Neural cell (in vitro differentiated cells): ENCODE measurements at regions not wholly inside any gene's neighbourhood (a gene's known extent, or its start where the extent isn't known, plus 50 kb on each side); places are given as distances from the start of the nearest gene placed in this dataset.

Source experiments
- H2AFZ ChIP-seq: fragments of 200-600, 300-800 bp; sonication (generic), shearing (Covaris generic); 2 replicates; pipeline ENCODE4 v1.6.0; 2014; ENCODE audit warnings: low read depth, mild to moderate bottlenecking, antibody characterized with exemption, low read length, moderate library complexity
- H3F3A ChIP-seq: fragments of 200-600 bp; shearing (Covaris generic); 2 replicates; pipeline ENCODE4 v1.6.1; 2016; ENCODE audit warnings: mild to moderate bottlenecking, moderate library complexity, mixed read lengths, antibody characterized with exemption, low read length; ENCODE audit not compliant: insufficient read depth, poor library complexity, severe bottlenecking
- H3K27ac ChIP-seq: fragments of 200-600, 300-800 bp; sonication (generic), shearing (Covaris generic); 2 replicates; pipeline ENCODE4 v1.5.1; 2014; ENCODE audit warnings: mild to moderate bottlenecking, low read length, moderate library complexity
- H3K27me3 ChIP-seq: fragments of 300-800, 200-600 bp; sonication (generic), shearing (Covaris generic); 2 replicates; pipeline ENCODE4 v1.6.0; 2014; ENCODE audit warnings: mild to moderate bottlenecking, low read depth, low read length, moderate library complexity; ENCODE audit not compliant: insufficient read depth
- H3K36me3 ChIP-seq: fragments of 300-800, 200-600 bp; sonication (generic), shearing (Covaris generic); 2 replicates; pipeline ENCODE4 v1.5.1; 2014; ENCODE audit warnings: mild to moderate bottlenecking, antibody characterized with exemption, low read length, moderate library complexity; ENCODE audit not compliant: insufficient read depth
- H3K4me2 ChIP-seq: fragments of 300-800, 200-600 bp; sonication (generic), shearing (Covaris generic); 2 replicates; pipeline ENCODE4 v1.6.0; 2014; ENCODE audit warnings: mild to moderate bottlenecking, low read length
- H3K4me3 ChIP-seq: fragments of 300-800, 200-600 bp; sonication (generic), shearing (Covaris generic); 2 replicates; pipeline ENCODE4 v1.5.1; 2014; ENCODE audit warnings: mild to moderate bottlenecking, low read length, moderate library complexity
- H3K79me2 ChIP-seq: fragments of 200-600 bp; shearing (Covaris generic); replicated peaks from 2 replicates; pipeline ENCODE4 v1.6.0; 2014; ENCODE audit warnings: mild to moderate bottlenecking, low read length, moderate library complexity; ENCODE audit not compliant: insufficient read depth
- H3K9ac ChIP-seq: fragments of 300-800, 200-600 bp; sonication (generic), shearing (Covaris generic); 2 replicates; pipeline ENCODE4 v1.6.1; 2016; ENCODE audit warnings: mild to moderate bottlenecking, low read length, mixed read lengths
- H3K9me2 ChIP-seq: fragments of 200-600 bp; shearing (Covaris generic); 2 replicates; pipeline ENCODE4 v1.6.1; 2016; ENCODE audit warnings: mild to moderate bottlenecking, low read length, mixed read lengths; ENCODE audit not compliant: insufficient read depth
- H3K9me3 ChIP-seq: fragments of 200-600, 300-800 bp; sonication (generic), shearing (Covaris generic); 2 replicates; pipeline ENCODE4 v1.6.1; 2016; ENCODE audit warnings: mild to moderate bottlenecking, mixed run types, low read length, moderate library complexity, mixed read lengths
- H4K20me1 ChIP-seq: fragments of 200-600 bp; shearing (Covaris generic); 2 replicates; pipeline ENCODE4 v1.6.1; 2016; ENCODE audit warnings: mild to moderate bottlenecking, mixed run types; ENCODE audit not compliant: insufficient read depth
- CTCF ChIP-seq: fragments of 450-650 bp; IDR thresholded peaks from 2 replicates; pipeline ENCODE4 v1.5.1; 2014; ENCODE audit warnings: antibody characterized with exemption, mild to moderate bottlenecking, moderate library complexity; ENCODE audit not compliant: poor library complexity, severe bottlenecking
- EP300 ChIP-seq: fragments of 450-650 bp; conservative IDR thresholded peaks from 2 replicates; pipeline ENCODE4 v1.6.1; 2014; ENCODE audit warnings: antibody characterized with exemption, mild to moderate bottlenecking, moderate library complexity; ENCODE audit not compliant: poor library complexity, severe bottlenecking
- EZH2 ChIP-seq: fragments of 200-600, 300-800 bp; shearing (Covaris generic), sonication (generic); IDR thresholded peaks from 2 replicates; pipeline ENCODE4 v1.6.1; 2014; ENCODE audit warnings: antibody characterized with exemption, low read length, borderline replicate concordance, mild to moderate bottlenecking; ENCODE audit not compliant: insufficient read depth, poor library complexity, severe bottlenecking
- MXI1 ChIP-seq: fragments of 450-650 bp; conservative IDR thresholded peaks from 2 replicates; pipeline ENCODE4 v1.6.1; 2014; ENCODE audit warnings: antibody characterized with exemption, mild to moderate bottlenecking; ENCODE audit not compliant: poor library complexity, severe bottlenecking
- RAD21 ChIP-seq: fragments of 450-650 bp; conservative IDR thresholded peaks from 2 replicates; pipeline ENCODE4 v1.6.1; 2014; ENCODE audit warnings: antibody characterized with exemption, mild to moderate bottlenecking, moderate library complexity
- REST ChIP-seq: IDR thresholded peaks from 2 replicates; pipeline ENCODE4 v1.6.1; 2012; ENCODE audit warnings: borderline replicate concordance
- SMC3 ChIP-seq: fragments of 450-650 bp; conservative IDR thresholded peaks from 2 replicates; pipeline ENCODE4 v1.6.1; 2014; ENCODE audit warnings: antibody characterized with exemption, mild to moderate bottlenecking, moderate library complexity; ENCODE audit not compliant: poor library complexity
- TAF1 ChIP-seq: IDR thresholded peaks from 2 replicates; pipeline ENCODE4 v1.6.1; 2012; ENCODE audit warnings: low read depth

DNA sequence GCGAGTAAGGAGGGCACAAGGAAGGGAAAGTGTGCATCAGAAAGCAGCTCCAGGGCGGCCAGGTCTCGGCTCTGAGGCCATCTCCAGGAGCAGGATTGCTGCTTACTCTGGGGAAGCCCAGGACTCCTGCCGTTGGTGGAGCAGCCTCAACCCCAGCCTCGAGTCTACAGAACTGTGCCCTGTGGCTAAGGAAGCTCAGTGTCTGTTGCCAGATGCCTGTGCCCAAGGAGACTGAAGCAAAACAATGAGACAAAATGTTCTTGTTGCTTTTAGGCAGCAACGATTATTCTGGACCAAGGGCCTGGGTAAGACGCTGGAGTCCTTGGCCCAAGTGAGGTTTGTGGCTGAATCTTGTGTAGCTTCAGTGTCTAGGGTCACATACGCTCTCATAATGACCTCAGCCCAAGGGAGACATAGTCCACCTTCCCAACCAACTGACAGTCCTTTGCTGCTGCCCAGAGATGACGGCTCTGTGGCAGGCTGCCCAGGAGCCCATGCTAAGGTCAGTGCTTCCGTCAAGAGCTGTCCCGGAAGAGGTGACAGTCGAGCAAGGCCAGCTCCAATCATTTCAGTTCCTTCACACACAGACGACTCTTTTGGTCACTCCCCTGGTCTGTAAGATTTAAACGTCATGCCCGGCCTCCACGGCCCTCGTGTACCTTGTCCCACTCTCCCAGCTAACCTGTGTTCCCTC lies 223.8 kb downstream of the TTC32 start:
- Histone ChIP-seq H4K20me1 (no peaks in the 10 kb centered on the region), H3K27me3 (no peaks in the 10 kb centered on the region), H3K4me3 (no peak overlapping the region), H3K9ac (no peak overlapping the region), H3K9me3 (no peaks in the 10 kb centered on the region), H3K27ac (no peak overlapping the region), H3K9me2 (no peaks in the 10 kb centered on the region), H3F3A (no peaks in the 10 kb centered on the region), H3K4me2 (no peak overlapping the region), H3K79me2 (no peaks in the 10 kb centered on the region), H3K36me3 (no peaks in the 10 kb centered on the region), H2AFZ (no peak overlapping the region)
- TF ChIP-seq SMC3: no peak
- no peak for TF ChIP-seq EZH2
- no peak for TF ChIP-seq RAD21
- no peak for TF ChIP-seq REST
- TF ChIP-seq TAF1: no peak
- no peak for TF ChIP-seq EP300

GRCh38 chr2:19677215-19677777 lies 224.5 kb downstream of the TTC32 start:
- Histone ChIP-seq H2AFZ (no peak overlapping the region), H3K79me2 (no peaks in the 10 kb centered on the region), H3F3A (no peaks in the 10 kb centered on the region), H3K9ac (no peak overlapping the region), H3K27ac (no peak overlapping the region), H3K4me3 (no peak overlapping the region), H4K20me1 (no peaks in the 10 kb centered on the region), H3K9me2 (no peaks in the 10 kb centered on the region), H3K27me3 (no peaks in the 10 kb centered on the region), H3K4me2 (no peak overlapping the region), H3K9me3 (no peaks in the 10 kb centered on the region), H3K36me3 (no peaks in the 10 kb centered on the region)
- TF ChIP-seq RAD21: no peak
- TF ChIP-seq MXI1: no peak
- no peak for TF ChIP-seq TAF1
- no peak for TF ChIP-seq SMC3
- TF ChIP-seq EZH2: no peak
- TF ChIP-seq CTCF: no peak
- no peak for TF ChIP-seq REST
- TF ChIP-seq EP300: no peak
